Transverse colon (tissue), 4 donors: ENCODE measurements at regions not wholly inside any gene's neighbourhood (a gene's known extent, or its start where the extent isn't known, plus 50 kb on each side); places are given as distances from the start of the nearest gene placed in this dataset.

Source experiments
- CTCF ChIP-seq, 5 experiments: fragments of 200-600 bp in 3 of 5; fragments of 450-650 bp in 2 of 5; sonication (generic) in 3 of 5; IDR thresholded peaks; 1 replicate in 2 of 5; 2 replicates in 3 of 5; pipeline ENCODE4 v1.5.1; 2016 to 2017; ENCODE audit warnings: antibody characterized with exemption in 5 of 5, inconsistent platforms in 3 of 5, mild to moderate bottlenecking in 2 of 5, moderate library complexity in 1 of 5
- EP300 ChIP-seq: sonication (generic); formaldehyde crosslinking; IDR thresholded peaks from one replicate; pipeline ENCODE4 v1.6.1; 2017; ENCODE audit warnings: antibody characterized with exemption, low read depth
- POLR2A ChIP-seq: fragments of 450-650 bp; IDR thresholded peaks from one replicate; pipeline ENCODE4 v1.6.1; 2016; ENCODE audit warnings: antibody characterized with exemption, mild to moderate bottlenecking, moderate library complexity
- POLR2AphosphoS5 ChIP-seq, 3 donors: sonication (generic); formaldehyde crosslinking; IDR thresholded peaks; one replicate each; pipeline ENCODE4 v1.6.1; 2016; ENCODE audit warnings: antibody characterized with exemption in 3 of 3

GRCh38 chr10:94239696-94240095, 123.0 kb downstream of the NOC3L start:
- TF ChIP-seq POLR2A = no peak
- TF ChIP-seq CTCF (IDR thresholded peaks at IDR 0.05) = no peak
- no peak for TF ChIP-seq POLR2AphosphoS5 (IDR thresholded peaks at IDR 0.05)
- TF ChIP-seq EP300 = no peak
